ENCODE measurements at regions not wholly inside any gene's neighbourhood (a gene's known extent, or its start where the extent isn't known, plus 50 kb on each side); places are given as distances from the start of the nearest gene placed in this dataset.
"Not testable (repeated sequence)": the region's sequence is repeated elsewhere in the genome, so short reads cannot be mapped to it uniquely, and the experiment has no call there.

- DNase-seq, result no peak
These were observed 1272.8 kb upstream of the ZEB2 start for GRCh38 chr2:145792745-145793144.

GRCh38 chr2:145789636-145790035 lies 1269.7 kb upstream of the ZEB2 start:
- DNase-seq, result no peak

GRCh38 chr2:145787597-145788361 lies 1267.9 kb upstream of the ZEB2 start:
- DNase-seq, result not testable (repeated sequence)

- not testable (repeated sequence) for DNase-seq
These were observed 1262.7 kb upstream of the ZEB2 start for GRCh38 chr2:145782607-145783006.

GRCh38 chr2:145777914-145778313 lies 1258.0 kb upstream of the ZEB2 start:
- DNase-seq, result no peak

- peak; percentile 37 for DNase-seq
These were observed 1257.4 kb upstream of the ZEB2 start for GRCh38 chr2:145777297-145777696.

- DNase-seq, result no peak
These were observed 1255.7 kb upstream of the ZEB2 start for GRCh38 chr2:145775591-145775990.

GRCh38 chr2:145771525-145771924 lies 1251.6 kb upstream of the ZEB2 start:
- peak; percentile 76 for DNase-seq

GRCh38 chr2:145769011-145769716 lies 1249.2 kb upstream of the ZEB2 start:
- no peak for DNase-seq

GRCh38 chr2:145765874-145766273 lies 1246.0 kb upstream of the ZEB2 start:
- no peak for DNase-seq

- DNase-seq, result no peak
These were observed 1244.7 kb upstream of the ZEB2 start for GRCh38 chr2:145764631-145765030.

GRCh38 chr2:145760781-145761649 lies 1241.1 kb upstream of the ZEB2 start:
- DNase-seq, result no peak

- DNase-seq, result no peak
These were observed 1239.5 kb upstream of the ZEB2 start for GRCh38 chr2:145759228-145759915.

GRCh38 chr2:145757503-145758246 lies 1237.8 kb upstream of the ZEB2 start:
- no peak for DNase-seq

GRCh38 chr2:145755019-145755837 lies 1235.3 kb upstream of the ZEB2 start:
- no peak for DNase-seq

GRCh38 chr2:145753966-145754365 lies 1234.0 kb upstream of the ZEB2 start:
- DNase-seq, result no peak

- no peak for DNase-seq
These were observed 1233.2 kb upstream of the ZEB2 start for GRCh38 chr2:145753041-145753608.

- DNase-seq, result peak; percentile 69
These were observed 1232.3 kb upstream of the ZEB2 start for GRCh38 chr2:145752091-145752806.

- DNase-seq, result peak; percentile 97
These were observed 1231.7 kb upstream of the ZEB2 start for GRCh38 chr2:145751629-145752028.

GRCh38 chr2:145751155-145751554 lies 1231.2 kb upstream of the ZEB2 start:
- DNase-seq, result no peak
